PC-3 (cell line): ENCODE measurements at regions not wholly inside any gene's neighbourhood (a gene's known extent, or its start where the extent isn't known, plus 50 kb on each side); places are given as distances from the start of the nearest gene placed in this dataset.

Experiments used
- CTCF ChIP-seq: fragments of 300-600 bp; sonication (generic); conservative IDR thresholded peaks from 2 replicates; pipeline ENCODE4 v1.5.1; 2017; ENCODE audit warnings: antibody characterized with exemption, low read depth, mild to moderate bottlenecking, low read length
- EZH2 ChIP-seq: fragments of 300-600 bp; sonication (generic); IDR thresholded peaks from one replicate; pipeline ENCODE4 v1.6.1; 2017; ENCODE audit warnings: antibody characterized with exemption, mild to moderate bottlenecking, low read length; ENCODE audit not compliant: unreplicated experiment
- EZH2phosphoT487 ChIP-seq: fragments of 300-600 bp; sonication (generic); IDR thresholded peaks from 2 replicates; pipeline ENCODE4 v1.6.1; 2018; ENCODE audit warnings: mild to moderate bottlenecking, antibody characterized with exemption, low read length, borderline replicate concordance

GRCh38 chr5:17879276-17879675 is 245.0 kb downstream of the TAF11L14 start:
- TF ChIP-seq CTCF (no peak), EZH2 (no peak), EZH2phosphoT487 (no peak)
